ENCODE measurements at regions not wholly inside any gene's neighbourhood (a gene's known extent, or its start where the extent isn't known, plus 50 kb on each side); places are given as distances from the start of the nearest gene placed in this dataset.

DNA sequence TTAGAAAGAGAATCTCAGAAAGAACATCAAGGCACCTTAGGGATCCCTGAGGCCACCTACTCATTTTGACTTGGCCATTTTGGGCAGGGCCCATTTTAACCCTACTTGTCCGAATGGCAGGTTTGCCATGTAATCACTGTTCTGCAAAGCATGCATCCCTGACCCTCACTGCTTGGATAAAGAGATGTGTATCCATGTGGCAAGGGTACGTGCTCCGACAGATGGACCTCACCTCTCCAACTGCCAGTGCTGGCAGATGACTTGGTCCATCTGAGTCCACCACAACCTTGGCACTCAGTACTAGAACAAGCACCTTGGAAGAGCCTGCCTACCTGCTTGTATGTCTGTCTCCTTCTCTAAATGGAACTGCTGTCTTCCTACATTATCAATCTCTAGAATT, 139.4 kb downstream of the SPATA19 start:
- intact Hi-C loops (cut with DNase I; ENCODE audit: low total_unique reads), result no loop called here
- H3K4me1 ChIP-seq, result no peaks in the 10 kb centered on the region
- H3K27ac ChIP-seq, result no peak overlapping the region
- H3K27me3 ChIP-seq (replicated peaks in 1 of 7), result no peaks in the 10 kb centered on the region
- WGBS, 5 donors, result 83 to 93% (median 89%) methylated on average over 3 of the region's 3 CpGs
- no peaks in the 10 kb centered on the region for H3K36me3 ChIP-seq
- H3K4me3 ChIP-seq, result no peak overlapping the region
- TF ChIP-seq, protein P1, sequence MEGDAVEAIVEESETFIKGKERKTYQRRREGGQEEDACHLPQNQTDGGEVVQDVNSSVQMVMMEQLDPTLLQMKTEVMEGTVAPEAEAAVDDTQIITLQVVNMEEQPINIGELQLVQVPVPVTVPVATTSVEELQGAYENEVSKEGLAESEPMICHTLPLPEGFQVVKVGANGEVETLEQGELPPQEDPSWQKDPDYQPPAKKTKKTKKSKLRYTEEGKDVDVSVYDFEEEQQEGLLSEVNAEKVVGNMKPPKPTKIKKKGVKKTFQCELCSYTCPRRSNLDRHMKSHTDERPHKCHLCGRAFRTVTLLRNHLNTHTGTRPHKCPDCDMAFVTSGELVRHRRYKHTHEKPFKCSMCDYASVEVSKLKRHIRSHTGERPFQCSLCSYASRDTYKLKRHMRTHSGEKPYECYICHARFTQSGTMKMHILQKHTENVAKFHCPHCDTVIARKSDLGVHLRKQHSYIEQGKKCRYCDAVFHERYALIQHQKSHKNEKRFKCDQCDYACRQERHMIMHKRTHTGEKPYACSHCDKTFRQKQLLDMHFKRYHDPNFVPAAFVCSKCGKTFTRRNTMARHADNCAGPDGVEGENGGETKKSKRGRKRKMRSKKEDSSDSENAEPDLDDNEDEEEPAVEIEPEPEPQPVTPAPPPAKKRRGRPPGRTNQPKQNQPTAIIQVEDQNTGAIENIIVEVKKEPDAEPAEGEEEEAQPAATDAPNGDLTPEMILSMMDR (IDR thresholded peaks at IDR 0.05 in 8 of 11, conservative IDR thresholded peaks at IDR 0.05 in 3 of 11), result no peak
- no peak for TF ChIP-seq POLR2A (IDR thresholded peaks at IDR 0.05)
- TF ChIP-seq POLR2AphosphoS5 (IDR thresholded peaks at IDR 0.05), result no peak
- peaks cover 0 to 8% (median 0%) of the 10 kb centered on the region in 8 donors for H3K9me3 ChIP-seq
- no peak for DNase-seq

DNA sequence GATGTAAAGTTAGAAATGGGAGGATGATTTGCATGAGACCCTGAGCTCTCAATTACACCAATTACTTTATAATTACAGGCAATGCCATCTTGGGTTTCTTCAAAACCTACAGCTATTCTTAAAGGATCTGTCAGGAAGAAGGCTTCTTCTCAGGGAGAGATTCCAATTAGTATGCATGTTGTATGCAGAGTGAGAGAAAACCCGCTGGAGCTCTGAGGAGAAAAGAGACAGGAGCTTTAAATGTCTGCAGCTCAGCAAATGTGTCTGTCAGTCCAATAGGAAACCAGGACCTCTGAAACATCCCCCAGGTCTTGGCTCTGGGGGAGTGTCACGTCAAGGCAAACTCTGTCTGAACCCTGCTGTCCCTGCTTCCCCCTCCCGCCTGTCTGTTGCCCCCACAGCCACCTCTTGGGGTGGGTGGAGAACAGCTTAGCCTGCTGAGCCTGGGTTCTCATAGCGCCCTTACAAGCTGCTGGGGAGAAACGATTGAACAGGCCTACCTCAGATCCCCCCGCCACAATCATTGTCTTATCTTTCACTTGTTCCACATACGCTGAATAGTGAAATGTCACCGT, 140.2 kb downstream of the SPATA19 start:
- intact Hi-C loops (cut with DNase I; ENCODE audit: low total_unique reads), result no loop called here

DNA sequence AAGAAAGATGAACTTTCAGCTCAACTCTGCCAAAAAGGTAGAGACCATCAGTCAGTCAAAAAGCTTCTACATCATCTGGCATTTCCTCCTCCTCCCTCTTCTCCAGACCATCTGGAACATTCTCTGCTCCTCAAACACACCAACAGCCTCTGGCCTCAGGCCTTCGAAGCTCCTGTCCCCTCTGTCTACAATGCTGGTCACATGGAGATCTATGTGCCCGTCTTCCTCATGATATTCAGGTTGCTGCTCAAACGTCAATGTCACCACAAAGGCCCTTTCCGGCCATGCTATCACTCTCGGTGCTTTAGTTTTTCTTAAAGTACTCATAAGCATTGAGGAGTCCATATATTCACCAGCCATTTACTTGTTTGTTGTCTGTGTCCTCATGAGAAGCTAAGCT, 146.2 kb downstream of the SPATA19 start:
- WGBS, 5 donors, result 81 to 92% (median 86%) methylated on average over 5 of the region's 5 CpGs
- DNase-seq, result no peak
- TF ChIP-seq, protein P1 (IDR thresholded peaks at IDR 0.05 in 8 of 11, conservative IDR thresholded peaks at IDR 0.05 in 3 of 11), result no peak
- TF ChIP-seq POLR2A (IDR thresholded peaks at IDR 0.05) (no peak), POLR2AphosphoS5 (IDR thresholded peaks at IDR 0.05) (no peak)
- H3K27ac ChIP-seq, result no peak overlapping the region
- no peaks in the 10 kb centered on the region for H3K36me3 ChIP-seq
- H3K27me3 ChIP-seq (replicated peaks in 1 of 7), result no peaks in the 10 kb centered on the region
- H3K4me1 ChIP-seq, result no peaks in the 10 kb centered on the region
- H3K4me3 ChIP-seq, result no peak overlapping the region
- no peaks in the 10 kb centered on the region for H3K9me3 ChIP-seq
- intact Hi-C loops (cut with DNase I; ENCODE audit: low total_unique reads), result no loop called here

More for the DNA sequence above, 140.2 kb downstream of the SPATA19 start:
- Histone ChIP-seq H3K27me3 (replicated peaks in 1 of 7) (no peaks in the 10 kb centered on the region), H3K4me1 (no peaks in the 10 kb centered on the region), H3K4me3 (no peak overlapping the region), H3K9me3 (peaks cover 0 to 8% (median 0%) of the 10 kb centered on the region in 8 donors), H3K36me3 (no peaks in the 10 kb centered on the region), H3K27ac (no peak overlapping the region)
- TF ChIP-seq, protein P1 (IDR thresholded peaks at IDR 0.05 in 8 of 11, conservative IDR thresholded peaks at IDR 0.05 in 3 of 11), result no peak
- TF ChIP-seq POLR2AphosphoS5 (IDR thresholded peaks at IDR 0.05), result no peak
- no peak for TF ChIP-seq POLR2A (IDR thresholded peaks at IDR 0.05)
- no peak for DNase-seq
- WGBS, 5 donors, result 55 to 70% (median 67%) methylated on average over 8 of the region's 8 CpGs

DNA sequence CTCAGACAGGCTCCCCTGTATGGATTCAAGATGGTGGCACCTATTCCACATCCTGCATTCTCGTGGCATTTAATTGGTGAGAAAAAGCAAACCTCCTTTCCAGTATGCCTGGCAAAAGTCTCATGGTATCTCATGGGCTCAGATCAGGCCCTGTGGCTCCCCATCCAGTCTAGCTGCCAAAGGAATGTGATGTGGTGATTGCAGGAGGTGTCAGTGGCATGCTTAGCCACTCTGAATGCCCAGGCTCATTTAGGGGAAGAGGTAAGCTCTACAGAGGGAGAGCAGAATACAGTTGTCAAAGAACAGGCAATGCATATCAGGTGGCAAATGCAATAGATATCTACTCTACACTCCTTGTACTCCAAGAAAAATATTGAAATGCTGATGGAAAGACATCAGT, 146.7 kb downstream of the SPATA19 start:
- TF ChIP-seq POLR2AphosphoS5 (IDR thresholded peaks at IDR 0.05) (no peak), POLR2A (IDR thresholded peaks at IDR 0.05) (no peak)
- TF ChIP-seq, protein P1 (IDR thresholded peaks at IDR 0.05 in 8 of 11, conservative IDR thresholded peaks at IDR 0.05 in 3 of 11), result no peak
- Histone ChIP-seq H3K4me1 (no peaks in the 10 kb centered on the region), H3K27me3 (replicated peaks in 1 of 7) (no peaks in the 10 kb centered on the region), H3K27ac (no peak overlapping the region), H3K9me3 (no peaks in the 10 kb centered on the region), H3K4me3 (no peak overlapping the region), H3K36me3 (no peaks in the 10 kb centered on the region)
- DNase-seq, result no peak
- WGBS, 5 donors, result 73 to 100% (median 77%) methylated on average over 1 of the region's 1 CpG
- intact Hi-C loops (cut with DNase I; ENCODE audit: low total_unique reads), result no loop called here
